GOT3 (cell line): ENCODE measurements at regions not wholly inside any gene's neighbourhood (a gene's known extent, or its start where the extent isn't known, plus 50 kb on each side); places are given as distances from the start of the nearest gene placed in this dataset.

Experiments used
- DNase-seq: peaks from one replicate; lab custom pipeline; 2025; ENCODE audit warnings: mixed read lengths; lab: John Stamatoyannopoulos, UW

DNA sequence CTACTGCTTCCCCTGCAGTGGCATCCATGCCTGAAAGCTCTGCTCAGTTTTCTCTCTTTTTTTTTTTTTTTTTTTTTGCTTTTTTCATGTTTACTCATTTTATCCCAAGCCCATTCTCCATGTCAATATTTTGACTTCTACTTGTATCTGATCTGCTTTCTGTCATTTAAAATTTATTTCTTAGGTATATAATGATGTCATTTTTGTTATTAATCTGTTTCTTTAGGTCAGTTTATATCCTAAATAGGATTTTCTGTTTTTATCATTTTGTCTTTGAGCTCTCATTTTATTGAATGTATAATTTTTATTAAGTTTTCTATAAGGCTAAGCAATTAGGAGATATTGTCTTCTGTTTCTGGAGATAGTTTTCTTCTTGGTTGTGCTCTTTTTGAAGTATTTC lies 138.5 kb upstream of the PMEPA1 start:
- no peak for DNase-seq

DNA sequence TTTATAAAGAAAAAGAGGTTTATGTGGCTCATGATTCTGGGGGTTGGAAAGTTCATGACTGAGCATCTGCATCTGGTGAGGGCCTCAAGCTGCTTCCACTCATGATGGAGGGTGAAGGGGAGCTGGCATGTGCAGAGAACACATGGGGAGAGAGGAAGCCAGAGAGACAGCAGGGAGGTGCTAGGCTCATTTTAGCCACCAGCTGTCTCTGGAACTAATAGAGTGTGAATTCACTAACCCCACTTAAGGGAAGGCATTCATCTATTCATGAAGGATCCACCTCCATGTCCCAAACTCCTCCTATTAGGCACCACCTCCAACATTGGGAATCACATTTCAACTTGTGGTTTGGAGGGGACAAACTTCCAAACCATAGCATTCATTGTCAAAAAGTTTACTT lies 137.3 kb upstream of the PMEPA1 start:
- no peak for DNase-seq

DNA sequence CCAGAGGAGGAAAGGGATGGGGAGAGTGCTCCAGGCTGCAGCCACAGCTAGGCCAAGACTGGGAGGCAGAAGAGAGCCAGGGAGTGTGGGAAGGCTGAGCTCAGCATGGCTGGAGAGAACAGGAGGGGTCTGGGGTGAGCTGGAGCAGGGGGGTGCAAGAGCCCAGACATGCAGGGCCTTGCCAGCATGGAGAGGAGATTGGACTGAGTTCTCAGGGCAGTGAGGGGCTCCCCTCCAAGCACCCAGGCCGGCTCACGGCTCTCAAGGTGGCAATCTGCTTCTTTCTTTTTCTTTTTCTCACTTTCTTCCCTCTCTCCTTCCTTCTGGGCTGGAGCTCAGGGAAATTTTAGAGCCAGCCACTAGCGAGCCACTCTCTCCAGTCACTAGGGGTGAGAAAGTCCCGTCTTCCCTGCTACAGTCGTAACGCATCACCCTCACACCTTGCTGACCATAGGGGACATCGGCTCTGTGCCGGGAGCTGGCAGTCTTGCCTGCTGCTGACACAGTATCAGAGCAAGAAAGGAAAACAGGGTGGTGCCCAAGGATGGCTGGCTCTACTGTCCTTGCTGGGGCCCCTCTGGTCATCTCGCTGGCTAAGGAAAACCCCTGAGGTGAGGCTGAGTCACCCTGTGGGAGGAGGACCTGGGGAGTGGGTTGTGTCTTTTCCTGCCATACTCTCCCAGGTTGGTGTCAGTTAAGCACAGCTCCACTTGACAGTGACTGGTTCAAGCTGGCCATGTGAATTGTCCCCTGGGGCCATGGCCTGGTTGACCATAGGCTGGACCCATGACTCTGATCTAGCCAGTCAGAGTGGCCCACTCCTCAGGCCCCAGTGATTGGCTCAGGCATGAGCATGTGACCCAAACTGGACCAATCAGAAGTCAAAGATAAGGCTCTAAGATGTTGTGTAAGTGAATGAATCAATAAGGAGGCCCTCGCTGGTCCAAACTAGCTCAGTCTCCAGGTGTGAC lies 135.1 kb upstream of the PMEPA1 start:
- DNase-seq = no peak

DNA sequence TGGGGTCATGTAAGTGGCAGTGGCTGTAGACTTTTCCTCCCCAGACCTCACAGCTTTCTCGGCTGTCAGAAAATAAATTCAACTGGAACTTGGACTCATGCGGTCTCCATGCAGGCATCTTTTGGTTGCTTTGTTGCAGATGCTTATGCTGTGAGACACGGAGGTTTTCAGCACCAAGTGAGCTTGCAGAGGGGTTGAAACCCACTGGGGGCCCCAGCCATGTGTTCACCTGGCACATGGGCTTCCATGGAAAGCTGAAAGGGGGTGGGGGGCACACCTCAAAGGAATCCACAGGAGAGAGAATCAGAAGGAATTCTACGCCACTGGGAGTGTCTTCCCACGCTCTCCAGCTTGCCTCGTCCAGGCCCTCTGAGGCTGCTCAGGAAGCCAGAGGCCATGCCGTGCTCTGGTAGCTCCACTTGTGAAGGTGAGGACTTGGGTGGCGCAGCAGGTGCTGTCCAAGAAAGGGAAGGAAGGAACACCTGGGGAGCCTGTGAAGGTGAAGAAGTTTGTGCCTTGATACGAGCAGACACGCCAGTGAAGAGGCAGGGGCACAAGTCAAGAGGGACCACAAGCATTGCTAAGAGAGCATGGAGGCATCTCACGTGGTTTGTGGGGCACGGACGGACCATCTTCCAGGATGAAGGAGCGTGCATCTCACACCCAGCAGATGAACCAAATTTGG lies 134.3 kb upstream of the PMEPA1 start:
- DNase-seq = no peak

DNA sequence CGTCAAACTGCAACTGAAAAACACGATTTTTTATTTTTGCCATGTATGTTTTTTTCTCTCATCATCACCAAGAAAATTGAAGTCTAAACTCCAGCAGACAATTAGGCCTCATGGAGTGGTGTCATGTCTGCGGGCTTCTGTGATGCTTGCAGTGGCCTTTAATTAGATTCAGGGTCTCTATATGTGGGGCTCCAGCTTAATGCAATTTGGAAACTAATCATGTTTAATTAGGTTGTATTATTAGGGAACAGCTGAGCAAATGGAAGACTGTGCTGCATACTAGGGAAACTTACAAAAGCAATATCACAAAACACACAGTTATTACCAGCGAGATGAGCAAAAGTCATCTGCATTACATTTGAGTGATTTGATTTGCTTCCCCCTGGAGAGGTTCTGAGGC lies 132.9 kb upstream of the PMEPA1 start:
- DNase-seq = no peak

DNA sequence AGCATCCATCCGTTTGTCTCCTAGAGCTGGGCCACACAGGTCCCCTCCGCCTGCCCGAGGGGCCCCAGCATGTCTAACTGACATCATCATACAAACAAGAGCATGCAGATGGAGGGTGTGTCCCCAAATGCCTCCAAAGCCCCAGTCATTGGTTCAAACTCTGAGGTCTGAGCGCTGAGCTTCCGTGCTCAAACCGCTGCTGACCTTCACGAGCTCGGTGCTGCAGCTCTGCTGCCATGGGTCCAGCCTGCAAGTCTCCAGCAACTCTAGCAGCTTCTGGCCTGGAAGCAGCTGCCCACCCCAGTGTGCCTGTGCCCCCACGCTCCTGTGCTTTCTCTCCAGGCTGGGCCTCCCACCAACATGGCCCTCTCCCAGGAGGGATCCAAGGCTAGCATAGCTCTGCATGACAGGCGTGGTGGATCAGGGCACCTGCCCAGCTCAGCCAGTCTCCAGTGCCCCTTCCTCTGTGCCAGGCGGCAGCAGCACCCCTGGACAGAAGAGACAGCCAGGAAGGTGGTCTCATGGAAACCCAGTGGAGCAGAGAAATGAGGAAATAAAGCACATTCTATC lies 131.6 kb upstream of the PMEPA1 start:
- no peak for DNase-seq

DNA sequence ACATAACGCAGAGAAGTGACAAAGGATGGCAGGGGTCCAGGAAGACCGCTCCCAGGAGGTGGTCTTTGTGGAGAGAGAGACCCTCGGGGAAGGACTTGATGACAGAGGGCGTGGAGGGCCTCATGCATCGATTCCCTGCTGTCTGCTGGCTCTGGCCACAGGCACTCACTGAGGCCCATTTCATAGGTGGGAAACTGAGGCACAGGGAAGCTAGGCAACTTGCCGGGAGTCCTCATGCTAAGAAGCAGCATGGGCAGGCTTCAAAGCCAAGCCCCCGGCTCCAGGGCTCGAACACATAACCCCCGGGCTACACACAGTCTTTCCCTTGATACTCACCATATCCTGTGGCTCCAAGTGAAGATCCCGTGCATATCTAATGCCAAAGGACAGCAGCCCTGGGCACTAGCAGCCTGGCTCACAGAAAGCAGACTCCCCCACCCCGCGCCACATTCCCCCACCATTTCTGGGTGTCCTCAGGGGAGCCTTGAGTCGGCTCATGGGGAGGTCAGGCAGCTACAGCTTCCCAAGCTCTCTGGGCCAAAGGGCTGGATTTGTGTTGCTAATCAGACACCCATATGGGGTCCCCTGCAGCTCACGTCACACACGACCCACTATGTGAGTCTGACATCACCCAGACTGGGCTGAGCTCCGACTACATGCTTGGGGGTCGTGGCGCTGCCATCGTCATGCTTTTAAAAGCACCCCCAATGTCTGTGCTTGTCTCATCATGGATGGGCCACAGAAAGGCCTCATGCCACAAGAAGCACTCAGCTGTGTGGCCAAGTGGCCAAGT lies 130.9 kb upstream of the PMEPA1 start:
- DNase-seq = no peak

DNA sequence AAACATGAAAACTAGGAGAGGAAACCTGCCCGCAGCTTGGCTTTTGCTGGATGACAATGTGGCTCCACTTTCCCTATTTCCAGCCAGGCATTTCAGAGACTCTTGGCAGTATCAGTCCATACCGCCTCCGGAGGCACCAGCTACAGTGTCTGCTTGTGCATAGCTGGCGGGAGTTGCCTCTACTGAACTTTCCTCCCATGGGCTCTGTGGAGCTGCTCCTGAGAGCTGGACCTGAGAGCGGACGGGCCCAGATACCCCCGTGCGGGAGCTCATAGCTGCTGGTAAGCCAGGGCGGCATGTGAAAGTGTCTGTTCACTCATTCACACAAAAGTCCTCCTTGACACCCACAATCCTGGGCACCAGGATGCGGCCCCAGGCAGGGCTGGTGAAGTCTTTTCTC lies 130.3 kb upstream of the PMEPA1 start:
- no peak for DNase-seq

DNA sequence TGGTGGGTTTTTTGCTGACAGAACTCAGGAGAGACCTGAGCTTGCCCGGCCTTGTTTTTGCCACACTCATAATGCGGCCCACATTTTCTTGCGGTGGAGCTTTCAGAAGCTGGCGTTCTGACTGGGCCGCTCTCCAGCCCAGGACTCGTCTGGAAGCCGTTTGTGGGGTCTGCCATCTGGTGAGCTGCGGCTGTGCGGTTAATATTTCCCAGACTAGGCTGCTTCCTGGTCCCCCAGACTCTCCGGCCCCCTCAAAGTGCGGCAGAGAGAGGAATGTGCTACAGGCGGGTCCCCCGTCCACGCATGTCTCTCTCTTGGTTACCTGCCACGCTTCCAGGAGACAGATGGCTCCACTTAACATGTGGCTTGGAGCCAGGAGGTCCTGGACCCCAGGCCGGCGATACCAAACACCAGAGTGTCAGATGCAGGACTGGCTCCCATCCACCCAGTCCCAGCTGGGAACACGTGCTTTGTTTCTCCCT lies 128.9 kb upstream of the PMEPA1 start:
- no peak for DNase-seq

DNA sequence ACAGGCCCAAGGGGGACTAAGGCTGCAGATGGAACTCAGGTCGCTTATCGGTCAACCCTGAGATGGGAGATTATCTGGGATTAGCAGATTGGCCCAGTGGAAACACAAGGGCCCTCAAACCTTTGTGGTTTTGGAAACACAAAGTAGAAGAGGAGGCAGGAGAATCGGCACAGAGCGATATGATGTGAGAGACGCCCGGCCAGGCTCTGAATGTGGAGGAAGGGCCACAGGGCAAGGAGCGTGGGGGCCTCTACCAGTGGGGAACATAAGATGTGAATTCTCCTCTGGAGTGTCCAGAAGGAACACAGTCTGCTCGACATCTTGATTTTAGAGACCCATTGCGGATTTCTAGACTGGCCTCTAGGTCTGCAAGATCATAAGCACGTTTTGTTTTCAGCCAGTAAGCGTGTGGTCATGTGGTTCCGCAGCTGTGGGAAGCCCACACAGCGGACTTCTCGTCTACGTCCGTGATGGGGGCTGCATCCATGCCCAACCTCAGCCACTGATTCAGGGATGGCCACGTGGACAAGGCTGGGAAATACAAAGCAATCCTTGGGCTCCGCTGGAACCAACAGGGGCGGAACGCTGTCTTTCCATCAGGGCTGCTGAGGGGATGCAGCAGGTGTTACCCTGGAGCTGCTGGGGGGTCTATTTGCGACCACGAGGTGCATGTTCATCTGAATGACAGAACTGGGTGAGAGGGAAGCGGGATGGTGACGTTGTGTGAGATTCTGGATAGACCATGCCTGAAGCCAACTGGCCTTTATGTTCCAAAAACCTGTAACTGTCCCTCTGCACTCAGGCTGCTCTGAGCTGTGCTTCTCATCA lies 127.6 kb upstream of the PMEPA1 start:
- DNase-seq = no peak

DNA sequence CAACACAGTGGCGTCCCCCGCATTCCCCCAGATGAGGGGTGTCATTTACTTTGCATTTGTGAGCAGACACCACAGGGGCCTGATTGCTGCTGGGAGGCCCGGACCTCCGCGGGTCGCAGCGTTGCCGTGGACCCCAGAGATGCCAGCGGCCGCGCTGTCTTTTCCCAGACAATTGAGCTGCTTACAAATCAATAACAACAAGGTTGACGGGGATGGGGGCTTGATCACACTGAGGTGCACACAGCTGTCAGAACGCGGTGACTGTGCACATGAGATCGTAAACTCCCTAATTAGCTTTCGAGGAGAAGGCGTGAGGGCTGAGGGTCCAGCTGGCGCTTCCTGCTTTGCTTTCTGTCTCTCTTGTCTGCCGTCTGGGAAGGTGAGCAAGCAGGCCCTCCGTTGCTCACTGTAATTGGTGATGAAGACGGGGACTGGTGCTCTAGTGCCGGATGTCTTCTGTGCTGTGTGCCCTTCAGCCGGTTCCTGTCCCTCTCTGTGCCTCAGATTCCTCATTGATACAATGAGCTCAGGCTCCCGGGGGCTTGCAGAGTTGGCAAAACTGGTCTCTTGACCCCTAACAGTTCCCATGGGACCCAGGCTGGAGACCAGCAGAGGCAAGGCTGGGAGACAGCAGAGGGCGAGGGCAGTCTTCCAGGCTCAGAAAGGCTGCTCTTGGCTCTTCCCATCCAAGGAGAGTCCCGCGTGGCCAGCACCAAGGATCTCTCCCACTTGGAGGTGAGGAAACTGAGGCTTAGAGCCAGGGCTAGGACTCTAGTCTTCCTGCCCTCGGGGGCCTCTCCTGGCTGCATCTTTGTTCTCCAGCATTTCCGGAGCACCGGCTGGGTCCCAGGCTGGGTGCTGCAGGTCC lies 126.0 kb upstream of the PMEPA1 start:
- DNase-seq = no peak

DNA sequence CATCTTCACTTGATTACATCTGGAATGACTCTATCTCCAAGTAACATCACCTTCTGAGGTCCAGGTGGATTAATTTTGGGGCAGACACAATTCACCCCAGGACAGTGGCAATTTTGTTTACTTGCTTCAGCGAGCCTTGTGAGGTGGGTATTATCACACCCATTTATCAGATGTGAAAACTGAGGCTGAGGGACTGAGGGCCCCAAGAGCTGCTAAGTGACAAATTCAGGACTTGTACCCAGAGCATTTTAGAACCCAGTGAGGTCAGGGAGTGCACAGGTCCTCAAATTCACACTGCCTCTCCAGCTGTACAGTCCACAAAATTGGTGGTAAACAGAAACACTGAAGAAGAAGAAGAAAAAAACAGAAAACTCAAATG lies 125.2 kb upstream of the PMEPA1 start:
- DNase-seq = no peak

DNA sequence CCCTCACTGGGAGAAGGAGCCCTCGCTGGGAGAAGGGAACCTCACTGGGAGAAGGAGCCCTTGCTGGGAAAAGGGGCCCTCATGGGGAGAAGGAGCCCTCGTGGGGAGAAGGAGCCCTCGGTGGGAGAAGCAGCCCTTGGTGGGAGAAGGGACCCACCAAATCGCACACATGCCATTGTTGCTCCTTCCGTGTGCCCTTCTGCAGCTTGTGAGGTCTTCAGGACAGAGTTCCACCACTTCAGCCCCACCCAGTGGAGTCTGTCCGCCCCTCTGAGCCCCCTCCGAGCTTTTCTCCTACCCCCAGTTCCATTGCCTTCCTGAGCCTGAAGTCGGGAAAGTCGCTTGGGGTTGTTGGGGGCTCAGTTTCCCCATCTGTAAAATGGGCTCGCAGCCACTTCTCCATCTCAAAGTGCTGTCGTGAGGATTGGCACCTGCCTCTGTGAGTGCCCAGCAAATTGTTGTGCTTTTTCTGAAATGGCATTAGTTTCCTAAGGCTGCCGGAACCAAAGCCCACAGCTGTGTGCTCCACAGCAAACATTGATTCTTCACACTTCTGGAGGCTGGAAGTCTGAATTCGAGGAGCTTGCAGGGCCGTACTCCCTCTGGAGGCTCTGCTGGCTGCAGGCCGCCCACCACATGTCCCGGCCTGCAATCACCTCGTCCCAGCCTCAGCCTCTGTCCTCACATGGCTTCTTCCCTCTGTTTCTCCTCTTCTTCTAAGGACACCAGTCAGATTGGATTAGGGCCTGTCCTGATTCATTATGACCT lies 124.7 kb upstream of the PMEPA1 start:
- DNase-seq = no peak

DNA sequence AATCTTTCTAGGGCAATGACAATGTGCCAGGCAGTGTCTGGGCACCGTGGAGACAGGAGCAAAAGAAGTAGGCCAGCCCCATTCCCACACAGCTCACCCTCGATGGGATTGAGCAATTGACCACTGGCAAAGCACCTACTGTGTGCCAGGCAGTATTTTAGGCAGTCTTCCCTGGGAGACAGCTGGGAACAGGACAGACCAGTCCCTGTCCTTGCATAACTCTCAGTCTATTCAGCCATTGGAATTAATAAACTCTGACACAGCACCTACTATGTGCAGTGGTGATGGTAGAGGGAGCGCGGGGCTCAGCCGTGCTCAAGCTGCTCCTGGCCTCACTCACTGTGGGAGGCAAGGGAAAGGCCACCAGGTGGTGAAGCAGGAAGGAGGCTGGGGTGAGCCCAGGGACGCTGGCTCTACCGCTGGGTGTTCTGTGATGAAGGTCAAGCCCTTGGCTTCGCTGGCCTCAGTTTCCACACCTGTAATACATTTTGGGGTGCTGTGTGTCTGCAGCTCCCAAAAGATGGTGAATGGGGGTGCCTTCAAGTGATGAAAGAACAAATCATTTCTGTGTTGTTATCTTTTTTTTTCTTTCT lies 122.3 kb upstream of the PMEPA1 start:
- no peak for DNase-seq

DNA sequence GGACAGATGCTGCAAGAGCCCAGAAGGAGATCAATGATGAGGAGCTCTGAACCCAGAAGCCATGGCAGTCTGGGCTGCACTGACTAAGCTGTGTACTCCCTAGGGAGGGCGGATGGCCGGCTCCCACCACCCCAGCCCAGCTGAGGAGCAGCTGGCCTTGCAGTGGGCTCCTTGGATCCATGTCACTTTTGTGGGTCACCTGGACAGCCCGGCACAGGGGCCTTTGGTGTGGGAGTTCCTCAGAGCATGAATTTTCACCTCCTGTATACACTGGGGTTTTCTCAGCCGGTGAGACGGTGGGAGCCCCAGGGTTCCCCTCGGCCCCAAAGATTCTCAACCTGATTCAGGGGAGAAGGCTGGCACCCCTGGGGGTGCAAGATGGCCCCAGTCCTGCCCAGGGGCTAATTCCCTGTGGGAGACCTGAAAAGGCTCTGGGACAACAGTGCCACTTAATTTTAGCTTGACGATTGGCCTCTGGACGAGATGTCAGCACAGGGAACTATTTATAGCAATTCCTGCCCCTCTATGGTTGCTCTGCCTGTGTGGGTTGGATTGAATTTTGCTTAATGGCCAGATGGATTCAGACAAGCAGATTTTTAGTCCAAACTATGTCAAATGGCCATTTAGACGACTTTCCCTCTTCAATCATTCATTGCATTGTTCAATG lies 121.6 kb upstream of the PMEPA1 start:
- DNase-seq = no peak

DNA sequence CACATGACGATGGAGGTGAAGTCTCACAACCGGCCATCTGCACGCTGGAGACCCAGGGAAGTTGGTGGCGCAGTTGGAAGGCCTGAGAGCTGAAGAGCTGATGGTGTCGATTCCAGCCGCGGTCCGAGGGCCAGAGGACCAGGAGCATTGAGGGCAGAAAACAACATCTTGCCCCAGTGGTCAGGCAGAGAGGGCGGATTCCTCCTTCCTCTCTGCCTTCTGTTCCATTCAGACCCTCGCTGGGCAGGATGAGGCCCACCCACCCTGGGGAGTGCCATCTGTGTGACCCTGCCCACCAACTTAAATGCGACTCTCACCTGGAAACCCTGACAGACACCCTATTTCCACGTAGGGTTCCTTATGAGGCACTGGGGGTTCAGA lies 120.7 kb upstream of the PMEPA1 start:
- no peak for DNase-seq

DNA sequence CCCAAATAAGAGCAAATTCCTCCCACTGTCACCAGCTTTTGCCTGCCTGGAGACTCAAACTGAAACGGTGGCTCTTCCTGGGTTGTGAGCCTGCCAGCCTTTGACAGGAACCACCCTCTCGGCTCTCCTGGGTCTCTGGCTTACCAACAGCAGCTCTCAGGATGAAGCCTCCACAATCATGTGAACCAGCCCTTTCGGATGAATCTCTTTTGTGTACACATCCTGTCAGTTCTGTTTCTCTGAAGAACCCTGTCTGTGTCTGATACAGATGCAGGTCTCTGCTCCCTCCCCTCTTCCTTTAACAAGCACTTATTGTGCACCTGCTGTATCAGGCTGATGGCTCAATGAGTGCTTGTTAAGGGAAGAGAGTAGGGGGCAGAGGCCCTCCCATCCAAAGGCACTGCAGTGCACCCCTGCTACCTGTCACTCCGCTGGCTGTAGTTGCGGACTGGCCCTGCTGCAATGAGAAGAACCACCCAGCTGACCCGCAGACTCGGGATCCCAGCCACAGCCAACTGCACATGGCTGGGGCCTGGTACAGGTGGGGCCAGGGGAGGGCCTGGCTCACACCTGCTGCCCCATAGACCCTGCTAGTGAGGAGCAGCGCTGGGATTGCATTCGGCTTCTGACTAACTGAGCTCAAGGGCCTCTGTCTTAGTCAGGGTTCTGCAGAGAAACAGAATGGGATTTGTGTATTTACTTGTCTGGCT lies 120.1 kb upstream of the PMEPA1 start:
- no peak for DNase-seq

DNA sequence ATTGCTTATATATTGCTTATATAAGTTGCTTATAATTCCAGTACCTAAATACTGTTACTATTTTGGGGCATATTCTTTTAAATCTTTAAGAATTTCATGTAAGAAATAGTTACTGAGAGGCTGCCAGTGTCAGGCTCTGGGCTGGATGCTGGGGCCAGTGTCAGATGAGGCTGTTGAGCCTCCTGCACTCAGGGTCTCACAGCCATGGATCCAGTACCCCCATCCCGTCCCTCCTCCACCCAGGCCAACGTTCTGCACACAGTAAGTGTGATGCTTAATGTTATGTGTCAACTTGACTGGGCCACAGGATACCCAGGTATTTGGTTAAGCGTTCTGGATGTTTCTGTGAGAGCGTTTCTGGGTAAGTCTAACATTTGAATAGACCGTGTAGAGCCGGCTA lies 119.5 kb upstream of the PMEPA1 start:
- DNase-seq = no peak
